ENCODE measurements at regions not wholly inside any gene's neighbourhood (a gene's known extent, or its start where the extent isn't known, plus 50 kb on each side); places are given as distances from the start of the nearest gene placed in this dataset.

DNA sequence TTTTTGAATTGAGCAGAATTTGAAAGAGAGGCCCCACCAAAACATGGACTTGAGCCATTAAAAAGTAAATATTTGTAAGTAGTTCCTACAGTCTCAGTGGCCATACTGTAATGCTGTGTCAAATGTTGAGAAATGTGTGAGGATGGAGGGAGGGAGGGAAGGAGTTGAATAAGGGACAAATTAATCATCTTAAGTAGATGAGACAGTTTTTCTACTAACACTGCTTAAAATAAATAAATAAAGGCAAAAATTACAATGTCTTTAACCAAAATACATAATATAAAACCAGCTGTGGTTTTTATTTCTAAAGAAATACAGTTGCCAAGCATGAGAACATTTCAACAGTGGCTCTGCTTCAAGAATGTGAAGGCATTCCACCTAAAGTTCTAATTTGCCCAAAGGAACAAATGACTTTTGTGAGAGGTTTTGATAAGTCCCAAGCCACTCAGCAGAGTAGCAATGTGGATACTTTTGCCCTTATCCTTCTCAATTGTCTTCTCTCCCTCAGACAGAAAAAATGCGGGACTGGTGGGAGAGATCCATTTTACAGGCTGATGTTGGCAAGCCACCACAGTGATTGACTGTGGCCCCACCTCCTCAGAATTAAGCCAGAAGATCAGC, 427.0 kb upstream of the RARB start:
- no TSS peak for BruUV-seq (replicated peaks)
- Histone ChIP-seq H3K4me1 (ENCODE audit: control insufficient read depth, insufficient read depth, low read length) (no peaks in the 10 kb centered on the region), H3K27ac (ENCODE audit: control insufficient read depth, insufficient read depth) (no peak overlapping the region), H3K4me3 (no peak overlapping the region), H3K79me2 (ENCODE audit: control insufficient read depth, insufficient read depth, low read length) (no peaks in the 10 kb centered on the region), H2AFZ (ENCODE audit: control insufficient read depth, low read depth, low read length) (no peak overlapping the region), H4K20me1 (ENCODE audit: control insufficient read depth, insufficient read depth) (no peaks in the 10 kb centered on the region), H3K36me3 (ENCODE audit: control insufficient read depth in 2 of 2, insufficient read depth in 2 of 2, low read length in 1 of 2) (no peaks in the 10 kb centered on the region), H3K4me2 (ENCODE audit: control insufficient read depth, insufficient read depth) (no peak overlapping the region), H3K9me3 (replicated peaks; ENCODE audit: control insufficient read depth, insufficient read depth, low read length) (no peaks in the 10 kb centered on the region), H3K9ac (ENCODE audit: control insufficient read depth, insufficient read depth, low read length) (no peak overlapping the region), H3K27me3 (replicated peaks in 1 of 2; ENCODE audit: control insufficient read depth in 2 of 2, insufficient read depth in 2 of 2, low read length in 1 of 2) (no peaks in the 10 kb centered on the region)
- TF ChIP-seq TARDBP (IDR thresholded peaks at IDR 0.05; ENCODE audit: borderline replicate concordance) = no peak
- TF ChIP-seq EED (IDR thresholded peaks at IDR 0.05; ENCODE audit: low read depth) = no peak
- no peak for TF ChIP-seq JUND (IDR thresholded peaks at IDR 0.05; ENCODE audit: low read depth, low read length)
- in situ Hi-C loops (cut with MboI) (no loop called here), intact Hi-C loops (cut with micrococcal nuclease; ENCODE audit: unreplicated experiment) (no loop called here)
- SMC1A ChIA-PET (ENCODE audit: uncharacterized antibody, unreplicated experiment) = no interaction called here
- DNase-seq (ENCODE audit: low read depth, low spot score) (no peak), FAIRE-seq (no peak), ATAC-seq (no peak)
- WGBS (ENCODE audit: insufficient coverage, insufficient replicate concordance, low lambda C conversion rate, missing lambda C conversion rate) = 100% methylated on average over 1 of the region's 1 CpG
- POLR2A ChIA-PET = no interaction called here
- CTCF ChIA-PET = no interaction called here
- RAD21 ChIA-PET (ENCODE audit: unreplicated experiment) = no interaction called here

DNA sequence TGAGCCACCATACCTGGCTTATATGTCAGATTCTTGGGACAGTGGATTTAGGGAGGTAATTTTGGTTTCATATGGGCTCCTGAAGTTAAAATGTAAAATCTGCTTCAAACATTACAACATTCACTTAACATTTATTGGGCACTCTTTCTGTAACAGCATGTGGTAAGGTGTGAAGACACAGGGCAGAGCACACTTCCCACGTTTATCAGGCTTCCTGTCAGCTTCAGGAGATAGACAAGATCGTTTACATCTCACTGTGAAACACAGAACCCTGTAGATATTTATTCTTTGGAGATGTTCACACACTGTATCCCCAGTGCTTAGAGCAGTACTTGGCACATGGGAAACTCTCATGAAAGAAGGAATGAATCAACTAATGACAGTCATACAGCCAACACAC, 426.0 kb upstream of the RARB start:
- BruUV-seq (replicated peaks) = no TSS peak
- Histone ChIP-seq H3K36me3 (ENCODE audit: control insufficient read depth in 2 of 2, insufficient read depth in 2 of 2, low read length in 1 of 2) (no peaks in the 10 kb centered on the region), H3K4me1 (ENCODE audit: control insufficient read depth, insufficient read depth, low read length) (no peaks in the 10 kb centered on the region), H3K27ac (ENCODE audit: control insufficient read depth, insufficient read depth) (no peak overlapping the region), H3K4me3 (no peak overlapping the region), H3K27me3 (replicated peaks in 1 of 2; ENCODE audit: control insufficient read depth in 2 of 2, insufficient read depth in 2 of 2, low read length in 1 of 2) (no peaks in the 10 kb centered on the region), H3K9me3 (replicated peaks; ENCODE audit: control insufficient read depth, insufficient read depth, low read length) (no peaks in the 10 kb centered on the region), H3K79me2 (ENCODE audit: control insufficient read depth, insufficient read depth, low read length) (no peaks in the 10 kb centered on the region), H3K9ac (ENCODE audit: control insufficient read depth, insufficient read depth, low read length) (no peak overlapping the region), H4K20me1 (ENCODE audit: control insufficient read depth, insufficient read depth) (no peaks in the 10 kb centered on the region), H2AFZ (ENCODE audit: control insufficient read depth, low read depth, low read length) (no peak overlapping the region), H3K4me2 (ENCODE audit: control insufficient read depth, insufficient read depth) (no peak overlapping the region)
- ChIA-PET RAD21 (ENCODE audit: unreplicated experiment) (no interaction called here), SMC1A (ENCODE audit: uncharacterized antibody, unreplicated experiment) (no interaction called here), POLR2A (no interaction called here), CTCF (no interaction called here)
- WGBS (ENCODE audit: insufficient coverage, insufficient replicate concordance, low lambda C conversion rate, missing lambda C conversion rate) = 0% methylated on average over 2 of the region's 2 CpGs
- TF ChIP-seq ZNF274 (IDR thresholded peaks at IDR 0.05; ENCODE audit: insufficient read depth, insufficient read length) = no peak
- TF ChIP-seq, protein P1, sequence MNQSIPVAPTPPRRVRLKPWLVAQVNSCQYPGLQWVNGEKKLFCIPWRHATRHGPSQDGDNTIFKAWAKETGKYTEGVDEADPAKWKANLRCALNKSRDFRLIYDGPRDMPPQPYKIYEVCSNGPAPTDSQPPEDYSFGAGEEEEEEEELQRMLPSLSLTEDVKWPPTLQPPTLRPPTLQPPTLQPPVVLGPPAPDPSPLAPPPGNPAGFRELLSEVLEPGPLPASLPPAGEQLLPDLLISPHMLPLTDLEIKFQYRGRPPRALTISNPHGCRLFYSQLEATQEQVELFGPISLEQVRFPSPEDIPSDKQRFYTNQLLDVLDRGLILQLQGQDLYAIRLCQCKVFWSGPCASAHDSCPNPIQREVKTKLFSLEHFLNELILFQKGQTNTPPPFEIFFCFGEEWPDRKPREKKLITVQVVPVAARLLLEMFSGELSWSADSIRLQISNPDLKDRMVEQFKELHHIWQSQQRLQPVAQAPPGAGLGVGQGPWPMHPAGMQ (IDR thresholded peaks at IDR 0.05; ENCODE audit: borderline replicate concordance) = no peak
- TF ChIP-seq FOS (IDR thresholded peaks at IDR 0.05; ENCODE audit: borderline replicate concordance, extremely low read depth, insufficient read length) = no peak
- TF ChIP-seq TCF12 (IDR thresholded peaks at IDR 0.05; ENCODE audit: low read depth, low read length) = no peak
- ATAC-seq (no peak), DNase-seq (ENCODE audit: low read depth, low spot score) (no peak), FAIRE-seq (no peak)
- in situ Hi-C loops (cut with MboI) (no loop called here), intact Hi-C loops (cut with micrococcal nuclease; ENCODE audit: unreplicated experiment) (no loop called here)

Measured in GM12878 (cell line).